ENCODE measurements at regions not wholly inside any gene's neighbourhood (a gene's known extent, or its start where the extent isn't known, plus 50 kb on each side); places are given as distances from the start of the nearest gene placed in this dataset.

DNA sequence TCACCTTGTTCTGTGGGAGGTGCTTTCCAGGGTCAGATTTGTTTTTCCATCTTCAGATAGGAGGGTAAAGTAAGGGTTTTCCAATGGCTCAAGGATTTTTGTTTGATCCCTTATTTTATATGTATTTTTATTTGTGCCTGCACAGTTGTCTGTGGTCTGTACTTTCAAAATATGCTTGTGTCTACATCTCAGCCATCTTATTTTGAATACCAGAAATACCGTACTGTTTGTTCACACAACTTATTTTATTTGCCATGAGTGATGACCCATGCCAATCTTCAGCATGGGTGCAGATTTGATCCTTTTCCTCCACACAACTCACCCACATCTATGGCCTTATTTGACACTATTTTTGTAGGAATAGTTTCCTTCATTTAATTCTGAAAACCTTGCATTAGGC lies 72.2 kb upstream of the PTCHD4 start:
- Histone ChIP-seq H3K27me3 (replicated peaks; ENCODE audit: control insufficient read depth, insufficient read depth, low read length) (no peaks in the 10 kb centered on the region), H3K36me3 (ENCODE audit: control insufficient read depth, insufficient read depth, low read length) (no peaks in the 10 kb centered on the region), H3K4me3 (replicated peaks; ENCODE audit: low read depth, low read length) (no peak overlapping the region)
- no peak for DNase-seq (ENCODE audit: extremely low read depth, insufficient read length)
- TF ChIP-seq, protein P1, sequence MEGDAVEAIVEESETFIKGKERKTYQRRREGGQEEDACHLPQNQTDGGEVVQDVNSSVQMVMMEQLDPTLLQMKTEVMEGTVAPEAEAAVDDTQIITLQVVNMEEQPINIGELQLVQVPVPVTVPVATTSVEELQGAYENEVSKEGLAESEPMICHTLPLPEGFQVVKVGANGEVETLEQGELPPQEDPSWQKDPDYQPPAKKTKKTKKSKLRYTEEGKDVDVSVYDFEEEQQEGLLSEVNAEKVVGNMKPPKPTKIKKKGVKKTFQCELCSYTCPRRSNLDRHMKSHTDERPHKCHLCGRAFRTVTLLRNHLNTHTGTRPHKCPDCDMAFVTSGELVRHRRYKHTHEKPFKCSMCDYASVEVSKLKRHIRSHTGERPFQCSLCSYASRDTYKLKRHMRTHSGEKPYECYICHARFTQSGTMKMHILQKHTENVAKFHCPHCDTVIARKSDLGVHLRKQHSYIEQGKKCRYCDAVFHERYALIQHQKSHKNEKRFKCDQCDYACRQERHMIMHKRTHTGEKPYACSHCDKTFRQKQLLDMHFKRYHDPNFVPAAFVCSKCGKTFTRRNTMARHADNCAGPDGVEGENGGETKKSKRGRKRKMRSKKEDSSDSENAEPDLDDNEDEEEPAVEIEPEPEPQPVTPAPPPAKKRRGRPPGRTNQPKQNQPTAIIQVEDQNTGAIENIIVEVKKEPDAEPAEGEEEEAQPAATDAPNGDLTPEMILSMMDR (IDR thresholded peaks at IDR 0.05; ENCODE audit: insufficient read depth, low read length, poor library complexity, severe bottlenecking): no peak

DNA sequence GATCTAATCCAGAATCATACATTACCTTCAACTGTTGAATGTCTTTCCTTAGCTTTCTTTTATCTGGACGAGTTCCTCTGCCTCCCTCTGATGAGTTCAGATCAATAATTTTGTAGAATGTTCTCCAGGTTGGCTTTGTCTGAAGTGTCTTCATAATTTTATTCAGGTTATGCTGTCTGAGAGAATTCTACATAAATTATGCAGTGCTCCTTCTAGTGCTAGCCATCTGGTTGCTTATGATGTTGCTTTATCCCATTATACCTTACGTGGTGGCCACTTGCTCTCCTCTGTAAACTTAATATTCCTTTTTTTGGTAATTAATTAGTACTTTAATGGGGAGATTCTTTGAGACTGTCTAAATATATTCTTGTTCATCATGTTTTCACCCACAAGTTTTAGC lies 67.7 kb upstream of the PTCHD4 start:
- Histone ChIP-seq H3K36me3 (ENCODE audit: control insufficient read depth, insufficient read depth, low read length) (no peaks in the 10 kb centered on the region), H3K4me3 (replicated peaks; ENCODE audit: low read depth, low read length) (no peak overlapping the region), H3K27me3 (replicated peaks; ENCODE audit: control insufficient read depth, insufficient read depth, low read length) (no peaks in the 10 kb centered on the region)
- TF ChIP-seq, protein P1 (IDR thresholded peaks at IDR 0.05; ENCODE audit: insufficient read depth, low read length, poor library complexity, severe bottlenecking): no peak
- DNase-seq (ENCODE audit: extremely low read depth, insufficient read length): no peak

DNA sequence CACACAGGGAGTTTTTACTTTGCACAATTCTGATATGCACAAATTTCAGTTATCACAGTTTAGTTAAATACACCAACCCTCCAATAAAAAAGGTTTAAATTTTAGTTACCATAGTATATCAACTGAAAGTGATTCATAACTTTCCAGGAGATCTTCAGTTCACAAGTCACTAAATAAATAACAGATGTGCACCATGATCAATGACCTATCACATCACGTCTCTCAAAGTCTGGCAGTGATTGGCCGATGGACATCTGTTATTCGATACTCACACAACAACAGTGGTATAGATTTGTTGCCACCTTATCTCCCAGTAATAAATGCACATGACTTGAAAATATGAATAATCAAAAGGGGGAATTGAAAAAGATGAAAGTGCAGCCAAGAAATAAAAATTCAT lies 66.8 kb upstream of the PTCHD4 start:
- no peak for DNase-seq (ENCODE audit: extremely low read depth, insufficient read length)
- no peak overlapping the region for H3K4me3 ChIP-seq (replicated peaks; ENCODE audit: low read depth, low read length)
- H3K36me3 ChIP-seq (ENCODE audit: control insufficient read depth, insufficient read depth, low read length): no peaks in the 10 kb centered on the region
- TF ChIP-seq, protein P1 (IDR thresholded peaks at IDR 0.05; ENCODE audit: insufficient read depth, low read length, poor library complexity, severe bottlenecking): no peak
- H3K27me3 ChIP-seq (replicated peaks; ENCODE audit: control insufficient read depth, insufficient read depth, low read length): no peaks in the 10 kb centered on the region

DNA sequence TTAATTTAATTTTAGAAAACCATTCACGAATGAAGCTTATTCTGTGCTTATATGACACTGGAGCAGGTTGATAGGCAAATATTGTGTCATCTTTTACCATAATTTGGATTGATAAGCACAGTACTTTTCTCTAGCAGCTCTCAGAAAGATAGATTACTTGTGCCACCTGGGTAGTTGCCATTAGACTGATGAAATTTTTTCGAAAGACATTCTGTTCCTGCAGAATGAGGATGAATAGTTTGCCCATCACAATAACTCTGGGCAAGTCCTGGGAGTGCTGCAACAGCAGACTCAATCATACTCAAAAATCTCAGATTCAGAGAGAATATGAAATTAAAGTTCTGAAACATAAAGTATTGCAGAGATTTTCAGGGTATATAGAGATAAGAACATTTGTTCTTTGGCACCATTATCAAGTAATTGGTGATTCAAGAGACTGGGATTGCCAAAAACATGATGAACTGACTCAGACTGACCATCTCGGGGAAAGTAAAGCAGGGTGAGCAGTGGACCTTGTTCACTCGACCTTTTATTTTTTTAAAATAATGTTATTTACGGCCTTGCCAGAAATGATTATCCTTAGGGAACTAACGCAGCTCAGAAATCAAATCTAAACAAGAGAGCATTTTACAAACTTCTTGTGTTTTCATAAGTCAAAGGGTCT lies 65.8 kb upstream of the PTCHD4 start:
- no peak overlapping the region for H3K4me3 ChIP-seq (replicated peaks; ENCODE audit: low read depth, low read length)
- no peak for DNase-seq (ENCODE audit: extremely low read depth, insufficient read length)
- H3K36me3 ChIP-seq (ENCODE audit: control insufficient read depth, insufficient read depth, low read length): no peaks in the 10 kb centered on the region
- H3K27me3 ChIP-seq (replicated peaks; ENCODE audit: control insufficient read depth, insufficient read depth, low read length): no peaks in the 10 kb centered on the region
- TF ChIP-seq, protein P1 (IDR thresholded peaks at IDR 0.05; ENCODE audit: insufficient read depth, low read length, poor library complexity, severe bottlenecking): no peak

DNA sequence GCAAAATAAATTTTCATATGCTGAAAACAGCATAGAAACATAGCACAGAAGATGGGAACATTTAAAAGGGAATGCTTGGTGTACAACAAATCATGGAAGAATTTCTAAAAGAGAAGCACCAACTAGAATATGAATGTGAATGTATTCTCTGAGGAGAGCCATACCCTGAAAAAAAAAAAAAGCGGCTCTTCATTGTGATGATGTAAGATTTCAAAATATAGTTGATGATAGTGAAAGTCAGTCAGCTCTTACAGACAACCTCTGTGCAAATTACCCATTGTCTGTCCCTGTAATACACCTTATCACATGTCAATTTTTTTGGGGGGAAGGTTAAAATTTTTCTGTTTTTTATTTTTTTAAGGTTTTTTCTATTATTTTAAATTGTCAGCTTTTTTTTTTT lies 58.6 kb upstream of the PTCHD4 start:
- TF ChIP-seq, protein P1 (IDR thresholded peaks at IDR 0.05; ENCODE audit: insufficient read depth, low read length, poor library complexity, severe bottlenecking): no peak
- Histone ChIP-seq H3K36me3 (ENCODE audit: control insufficient read depth, insufficient read depth, low read length) (no peaks in the 10 kb centered on the region), H3K4me3 (replicated peaks; ENCODE audit: low read depth, low read length) (no peak overlapping the region), H3K27me3 (replicated peaks; ENCODE audit: control insufficient read depth, insufficient read depth, low read length) (no peaks in the 10 kb centered on the region)
- no peak for DNase-seq (ENCODE audit: extremely low read depth, insufficient read length)
